B cell (primary cell): ENCODE measurements at regions not wholly inside any gene's neighbourhood (a gene's known extent, or its start where the extent isn't known, plus 50 kb on each side); places are given as distances from the start of the nearest gene placed in this dataset.

Experiments
- ATAC-seq: fragments of 200-7000 bp; cut with Tn5 transposase; one replicate; pipeline ENCODE4 v1.10.0; 2021; ENCODE audit warnings: low read depth, mild to moderate bottlenecking, moderate number of reproducible peaks, moderate library complexity
- CTCF ChIA-PET: fragments of 350-600 bp; sonication (Branson Sonifier 250); formaldehyde crosslinking; loops from one replicate; lab custom pipeline; 2021; ENCODE audit warnings: antibody characterized with exemption, inconsistent platforms; lab: Charles Lee
- POLR2A ChIA-PET: fragments of 350-600 bp; sonication (Branson Sonifier 250); formaldehyde crosslinking; loops from one replicate; lab custom pipeline; 2021; ENCODE audit warnings: antibody characterized with exemption; lab: Charles Lee
- DNase-seq: peaks from one replicate; pipeline ENCODE4 v3.0.0; 2013
- H2AFZ ChIP-seq: 2 replicates; pipeline ENCODE4 v1.6.1; 2012; ENCODE audit warnings: mild to moderate bottlenecking, low read depth, low read length; ENCODE audit not compliant: insufficient read depth, poor library complexity, severe bottlenecking
- H3K27ac ChIP-seq, 2 donors: 1 replicate in 1 of 2; 2 replicates in 1 of 2; pipeline ENCODE4 v1.5.1; 2012 to 2013; ENCODE audit warnings: low read length in 2 of 2, mild to moderate bottlenecking in 2 of 2, moderate library complexity in 1 of 2
- H3K27me3 ChIP-seq, 4 experiments: fragments of 200-600 bp in 1 of 4; sonication (generic) in 1 of 4; replicated peaks in 1 of 4; 1 replicate in 2 of 4; 2 replicates in 2 of 4; pipeline versions ENCODE4 v1.6.1 to v1.7.0; 2013 to 2016; ENCODE audit warnings: low read length in 3 of 4, mild to moderate bottlenecking in 2 of 4, mixed read lengths in 1 of 4, moderate library complexity in 1 of 4; ENCODE audit not compliant: insufficient read depth in 4 of 4, control insufficient read depth in 3 of 4; ENCODE audit errors: control extremely low read depth in 1 of 4
- H3K36me3 ChIP-seq, 2 experiments: replicated peaks in 1 of 2; 1 replicate in 1 of 2; 2 replicates in 1 of 2; pipeline versions ENCODE4 v1.6.1 to v1.7.1; 2013; ENCODE audit warnings: low read length in 1 of 2; ENCODE audit not compliant: insufficient read depth in 2 of 2, control insufficient read depth in 1 of 2; ENCODE audit errors: control extremely low read depth in 1 of 2, extremely low read depth in 1 of 2
- H3K4me1 ChIP-seq, 2 donors: fragments of 200-600 bp in 1 of 2; sonication (generic) in 1 of 2; 1 replicate in 1 of 2; 2 replicates in 1 of 2; pipeline versions ENCODE4 v1.5.1 to v1.6.1; 2013 to 2017; ENCODE audit warnings: low read length in 2 of 2; ENCODE audit not compliant: control insufficient read depth in 2 of 2, insufficient read depth in 2 of 2
- H3K4me2 ChIP-seq: replicated peaks from 2 replicates; pipeline ENCODE3; 2012; ENCODE audit warnings: mild to moderate bottlenecking, low read depth, low read length; ENCODE audit not compliant: poor library complexity, severe bottlenecking
- H3K4me3 ChIP-seq, 5 experiments: fragments of 200-600 bp in 1 of 5; sonication (generic) in 1 of 5; 1 replicate in 3 of 5; 2 replicates in 2 of 5; pipeline versions ENCODE4 v1.5.1 to v1.7.0; 2011 to 2016; ENCODE audit warnings: low read length in 4 of 5, mild to moderate bottlenecking in 4 of 5, low read depth in 2 of 5, control low read depth in 1 of 5, moderate library complexity in 1 of 5; ENCODE audit not compliant: insufficient read depth in 1 of 5; ENCODE audit errors: control extremely low read depth in 1 of 5, extremely low read depth in 1 of 5
- H3K79me2 ChIP-seq: fragments of 200-600 bp; sonication (generic); one replicate; pipeline ENCODE4 v1.6.0; 2016; ENCODE audit warnings: low read length; ENCODE audit not compliant: control insufficient read depth, insufficient read depth
- H3K9ac ChIP-seq: fragments of 200-600 bp; sonication (generic); 2 replicates; pipeline ENCODE4 v1.6.1; 2017; ENCODE audit warnings: mild to moderate bottlenecking, low read length, moderate library complexity
- H3K9me3 ChIP-seq, 3 donors: one replicate each; pipeline versions ENCODE4 v1.6.1 to v1.7.1; 2013; ENCODE audit warnings: low read length in 2 of 3; ENCODE audit not compliant: control insufficient read depth in 2 of 3, insufficient read depth in 1 of 3; ENCODE audit errors: control extremely low read depth in 1 of 3
- H4K20me1 ChIP-seq: 2 replicates; pipeline ENCODE4 v1.6.0; 2012; ENCODE audit warnings: mild to moderate bottlenecking, low read length; ENCODE audit not compliant: insufficient read depth, control insufficient read depth, poor library complexity, severe bottlenecking
- H3K27ac Mint-ChIP-seq: one replicate; pipeline ENCODE4 v1.8.0; 2021; ENCODE audit warnings: mixed read lengths
- H3K27me3 Mint-ChIP-seq: one replicate; pipeline ENCODE4 v1.8.0; 2021; ENCODE audit warnings: mixed read lengths
- H3K4me1 Mint-ChIP-seq: one replicate; pipeline ENCODE4 v1.8.0; 2021; ENCODE audit warnings: mixed read lengths
- H3K4me3 Mint-ChIP-seq: one replicate; pipeline ENCODE4 v1.8.0; 2021; ENCODE audit warnings: mixed read lengths
- H3K9me3 Mint-ChIP-seq: one replicate; pipeline ENCODE4 v1.8.0; 2022; ENCODE audit warnings: mixed read lengths; ENCODE audit not compliant: insufficient read depth
- EZH2 ChIP-seq: IDR thresholded peaks from 2 replicates; pipeline ENCODE4 v1.6.1; 2012; ENCODE audit warnings: borderline replicate concordance, low read depth, mild to moderate bottlenecking, moderate library complexity, low read length; ENCODE audit not compliant: insufficient read depth, poor library complexity, severe bottlenecking
- WGBS: methylation state at CpG from one replicate; pipeline ENCODE4 v1.1.5; 2013; ENCODE audit warnings: missing lambda C conversion rate; ENCODE audit not compliant: insufficient coverage; 5-methylcytosine and 5-hydroxymethylcytosine counted together
- intact Hi-C: fragments of 100-400 bp; cut with micrococcal nuclease; formaldehyde crosslinking; loops from one replicate; pipeline ENCODE4 v1.10.0; 2022
- TF ChIP-seq, protein P1 (sequence below): fragments of 200-600 bp; IDR thresholded peaks from one replicate; pipeline ENCODE4 v1.8.0; 2022; ENCODE audit warnings: antibody characterized with exemption, mild to moderate bottlenecking

DNA sequence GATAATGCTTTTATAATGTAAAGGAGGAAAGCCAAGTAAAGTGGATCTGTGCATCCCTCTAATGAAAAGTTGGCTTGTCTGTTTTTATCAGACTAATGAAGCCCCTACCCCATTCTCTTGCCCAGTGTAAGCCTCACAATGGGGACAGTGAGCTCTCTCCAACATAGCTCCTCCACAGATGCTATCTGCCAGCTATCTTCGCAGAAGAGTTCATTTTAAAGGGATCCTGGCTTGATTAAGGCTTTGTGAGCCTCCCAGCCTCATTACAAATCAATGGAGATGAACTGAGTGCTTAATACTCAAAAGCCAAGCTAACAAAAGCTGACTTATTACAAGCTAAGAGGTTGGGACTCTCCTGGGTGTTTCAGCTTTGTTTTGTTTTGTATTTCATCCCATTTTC lies 514.7 kb downstream of the NUF2 start:
- H3K27me3 Mint-ChIP-seq: no peaks in the 10 kb centered on the region
- ATAC-seq (no peak), DNase-seq (no peak)
- H3K79me2 ChIP-seq: no peaks in the 10 kb centered on the region
- intact Hi-C loops: no loop called here
- H3K9me3 ChIP-seq: no peaks in the 10 kb centered on the region
- no peaks in the 10 kb centered on the region for H3K4me1 ChIP-seq
- no peak overlapping the region for H3K9ac ChIP-seq
- H3K4me3 Mint-ChIP-seq: no peak overlapping the region
- ChIA-PET POLR2A (no interaction called here), CTCF (no interaction called here)
- no peaks in the 10 kb centered on the region for H3K36me3 ChIP-seq
- H4K20me1 ChIP-seq: no peaks in the 10 kb centered on the region
- H3K4me2 ChIP-seq: no peak overlapping the region
- H3K27ac ChIP-seq: no peak overlapping the region
- no peak for TF ChIP-seq EZH2
- TF ChIP-seq, protein P1, sequence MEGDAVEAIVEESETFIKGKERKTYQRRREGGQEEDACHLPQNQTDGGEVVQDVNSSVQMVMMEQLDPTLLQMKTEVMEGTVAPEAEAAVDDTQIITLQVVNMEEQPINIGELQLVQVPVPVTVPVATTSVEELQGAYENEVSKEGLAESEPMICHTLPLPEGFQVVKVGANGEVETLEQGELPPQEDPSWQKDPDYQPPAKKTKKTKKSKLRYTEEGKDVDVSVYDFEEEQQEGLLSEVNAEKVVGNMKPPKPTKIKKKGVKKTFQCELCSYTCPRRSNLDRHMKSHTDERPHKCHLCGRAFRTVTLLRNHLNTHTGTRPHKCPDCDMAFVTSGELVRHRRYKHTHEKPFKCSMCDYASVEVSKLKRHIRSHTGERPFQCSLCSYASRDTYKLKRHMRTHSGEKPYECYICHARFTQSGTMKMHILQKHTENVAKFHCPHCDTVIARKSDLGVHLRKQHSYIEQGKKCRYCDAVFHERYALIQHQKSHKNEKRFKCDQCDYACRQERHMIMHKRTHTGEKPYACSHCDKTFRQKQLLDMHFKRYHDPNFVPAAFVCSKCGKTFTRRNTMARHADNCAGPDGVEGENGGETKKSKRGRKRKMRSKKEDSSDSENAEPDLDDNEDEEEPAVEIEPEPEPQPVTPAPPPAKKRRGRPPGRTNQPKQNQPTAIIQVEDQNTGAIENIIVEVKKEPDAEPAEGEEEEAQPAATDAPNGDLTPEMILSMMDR: no peak
- H3K27ac Mint-ChIP-seq: no peak overlapping the region
- no peaks in the 10 kb centered on the region for H3K27me3 ChIP-seq
- WGBS: 80% methylated on average over 1 of the region's 1 CpG
- no peaks in the 10 kb centered on the region for H3K9me3 Mint-ChIP-seq
- H2AFZ ChIP-seq: no peak overlapping the region
- no peaks in the 10 kb centered on the region for H3K4me1 Mint-ChIP-seq
- no peak overlapping the region for H3K4me3 ChIP-seq

DNA sequence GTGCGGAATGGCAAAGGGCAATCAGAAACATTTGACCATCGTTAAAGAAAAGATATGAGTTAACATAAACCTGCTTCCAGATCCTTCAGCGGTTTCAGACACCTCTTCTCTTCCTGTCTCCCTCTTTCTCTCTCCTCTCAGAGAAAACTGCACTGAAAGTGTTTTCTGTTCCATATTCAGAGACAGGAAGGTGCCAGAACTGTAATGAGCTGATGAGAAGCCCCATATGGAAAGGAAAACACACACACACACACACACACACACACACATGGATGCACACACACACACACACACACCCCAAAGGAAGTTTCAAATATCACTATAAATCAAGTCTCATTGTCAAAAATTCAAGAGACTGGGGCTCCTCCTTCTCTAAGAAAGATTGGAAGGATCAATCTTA lies 515.5 kb downstream of the NUF2 start:
- no peaks in the 10 kb centered on the region for H3K27me3 ChIP-seq
- no peak overlapping the region for H3K4me2 ChIP-seq
- ATAC-seq (no peak), DNase-seq (no peak)
- intact Hi-C loops: no loop called here
- Mint-ChIP-seq H3K27me3 (no peaks in the 10 kb centered on the region), H3K4me1 (no peaks in the 10 kb centered on the region), H3K4me3 (no peak overlapping the region), H3K9me3 (no peaks in the 10 kb centered on the region), H3K27ac (no peak overlapping the region)
- CTCF ChIA-PET: no interaction called here
- no peaks in the 10 kb centered on the region for H3K79me2 ChIP-seq
- H4K20me1 ChIP-seq: no peaks in the 10 kb centered on the region
- no peak for TF ChIP-seq EZH2
- TF ChIP-seq, protein P1: no peak
- H3K9ac ChIP-seq: no peak overlapping the region
- H3K4me1 ChIP-seq: no peaks in the 10 kb centered on the region
- no peaks in the 10 kb centered on the region for H3K36me3 ChIP-seq
- H3K27ac ChIP-seq: no peak overlapping the region
- 100% methylated on average over 2 of the region's 3 CpGs for WGBS
- H2AFZ ChIP-seq: no peak overlapping the region
- POLR2A ChIA-PET: no interaction called here
- H3K4me3 ChIP-seq: no peak overlapping the region
- H3K9me3 ChIP-seq: no peaks in the 10 kb centered on the region
